Breast epithelium (tissue), 4 donors: ENCODE measurements at regions not wholly inside any gene's neighbourhood (a gene's known extent, or its start where the extent isn't known, plus 50 kb on each side); places are given as distances from the start of the nearest gene placed in this dataset.

Source experiments
- DNase-seq, 2 donors: peaks; one replicate each; pipeline ENCODE4 v3.0.0-alpha.2; 2019; ENCODE audit warnings: low spot score in 2 of 2
- H3K27ac ChIP-seq, 2 donors: fragments of 200-600 bp; sonication (generic) in 1 of 2; one replicate each; pipeline ENCODE4 v1.5.1; 2016 to 2019; ENCODE audit warnings: mild to moderate bottlenecking in 1 of 2
- H3K27me3 ChIP-seq, 2 donors: fragments of 200-600 bp; sonication (generic) in 1 of 2; one replicate each; pipeline versions ENCODE4 v1.5.1 to v1.6.0; 2017 to 2019; ENCODE audit warnings: control low read depth in 1 of 2, mild to moderate bottlenecking in 1 of 2
- H3K36me3 ChIP-seq: fragments of 200-600 bp; one replicate; pipeline ENCODE4 v1.5.1; 2019
- H3K4me1 ChIP-seq, 2 donors: fragments of 200-600 bp; sonication (generic); one replicate each; pipeline ENCODE4 v1.5.1; 2016 to 2019; ENCODE audit warnings: control low read depth in 1 of 2
- H3K4me3 ChIP-seq, 3 donors: fragments of 200-600 bp; sonication (generic); 1 replicate in 2 of 3; 2 replicates in 1 of 3; pipeline ENCODE4 v1.5.1; 2016 to 2019; ENCODE audit warnings: mild to moderate bottlenecking in 3 of 3, moderate library complexity in 2 of 3
- H3K9me3 ChIP-seq, 2 donors: fragments of 200-600 bp; sonication (generic) in 1 of 2; one replicate each; pipeline ENCODE4 v1.5.1; 2016 to 2019; ENCODE audit warnings: control low read depth in 1 of 2
- POLR2A ChIP-seq: fragments of 450-650 bp; IDR thresholded peaks from one replicate; pipeline ENCODE4 v1.6.1; 2016; ENCODE audit warnings: antibody characterized with exemption, mild to moderate bottlenecking, moderate library complexity
- POLR2AphosphoS5 ChIP-seq, 3 donors: sonication (generic); formaldehyde crosslinking; IDR thresholded peaks; one replicate each; pipeline ENCODE4 v1.6.1; 2017; ENCODE audit warnings: antibody characterized with exemption in 3 of 3
- intact Hi-C: fragments of 100-400 bp; cut with DNase I; formaldehyde crosslinking; loops from one replicate; pipeline ENCODE4 v1.15.1; 2023; ENCODE audit warnings: low total_unique reads
- TF ChIP-seq, protein P1 (sequence below), 3 donors: fragments of 450-650 bp; IDR thresholded peaks; one replicate each; pipeline ENCODE4 v1.5.1; 2016 to 2017; ENCODE audit warnings: antibody characterized with exemption in 3 of 3, mild to moderate bottlenecking in 3 of 3, moderate library complexity in 3 of 3

DNA sequence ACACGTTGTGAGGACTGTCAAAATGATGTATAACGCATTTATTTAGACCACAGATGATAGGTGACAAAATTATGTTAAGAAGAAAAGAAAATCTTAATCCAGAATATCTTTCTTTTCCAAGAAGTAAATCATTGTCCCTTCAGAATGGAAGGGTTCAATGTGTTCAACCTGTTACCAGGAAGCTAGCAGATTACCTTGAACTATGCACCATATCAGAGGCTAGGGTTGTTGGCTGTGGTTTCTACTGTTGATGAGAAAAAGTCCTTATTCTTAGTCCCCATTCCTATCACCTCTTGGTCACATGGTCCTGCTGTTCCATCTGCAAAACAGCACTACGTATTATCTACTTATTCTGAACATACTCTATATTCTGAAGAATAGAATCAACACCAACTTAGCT lies 339.5 kb upstream of the CADM1 start:
- Histone ChIP-seq H3K4me1 (no peaks in the 10 kb centered on the region), H3K27me3 (no peaks in the 10 kb centered on the region), H3K4me3 (no peak overlapping the region), H3K36me3 (no peaks in the 10 kb centered on the region), H3K9me3 (no peaks in the 10 kb centered on the region), H3K27ac (no peak overlapping the region)
- intact Hi-C loops, result no loop called here
- DNase-seq, result no peak
- no peak for TF ChIP-seq POLR2A
- no peak for TF ChIP-seq POLR2AphosphoS5 (IDR thresholded peaks at IDR 0.05)
- TF ChIP-seq, protein P1, sequence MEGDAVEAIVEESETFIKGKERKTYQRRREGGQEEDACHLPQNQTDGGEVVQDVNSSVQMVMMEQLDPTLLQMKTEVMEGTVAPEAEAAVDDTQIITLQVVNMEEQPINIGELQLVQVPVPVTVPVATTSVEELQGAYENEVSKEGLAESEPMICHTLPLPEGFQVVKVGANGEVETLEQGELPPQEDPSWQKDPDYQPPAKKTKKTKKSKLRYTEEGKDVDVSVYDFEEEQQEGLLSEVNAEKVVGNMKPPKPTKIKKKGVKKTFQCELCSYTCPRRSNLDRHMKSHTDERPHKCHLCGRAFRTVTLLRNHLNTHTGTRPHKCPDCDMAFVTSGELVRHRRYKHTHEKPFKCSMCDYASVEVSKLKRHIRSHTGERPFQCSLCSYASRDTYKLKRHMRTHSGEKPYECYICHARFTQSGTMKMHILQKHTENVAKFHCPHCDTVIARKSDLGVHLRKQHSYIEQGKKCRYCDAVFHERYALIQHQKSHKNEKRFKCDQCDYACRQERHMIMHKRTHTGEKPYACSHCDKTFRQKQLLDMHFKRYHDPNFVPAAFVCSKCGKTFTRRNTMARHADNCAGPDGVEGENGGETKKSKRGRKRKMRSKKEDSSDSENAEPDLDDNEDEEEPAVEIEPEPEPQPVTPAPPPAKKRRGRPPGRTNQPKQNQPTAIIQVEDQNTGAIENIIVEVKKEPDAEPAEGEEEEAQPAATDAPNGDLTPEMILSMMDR (IDR thresholded peaks at IDR 0.05), result no peak

DNA sequence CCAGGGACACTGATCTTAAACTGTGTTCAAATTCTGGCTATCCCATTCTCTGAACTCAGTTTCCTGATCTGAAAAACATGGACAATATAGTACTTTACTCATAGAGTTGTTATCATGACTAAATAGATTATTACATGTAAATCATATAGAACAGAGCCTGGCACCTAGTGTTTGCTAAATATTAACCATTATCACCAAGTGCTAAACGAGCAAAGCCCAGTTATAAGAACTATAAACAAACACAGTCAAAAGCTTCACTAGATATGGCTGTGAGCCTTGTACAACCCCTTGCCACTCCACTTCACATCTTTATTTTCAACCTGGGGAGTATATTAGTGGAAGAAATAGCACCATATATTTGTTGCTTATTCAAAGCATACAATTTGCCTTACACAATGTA lies 338.9 kb upstream of the CADM1 start:
- intact Hi-C loops, result no loop called here

DNA sequence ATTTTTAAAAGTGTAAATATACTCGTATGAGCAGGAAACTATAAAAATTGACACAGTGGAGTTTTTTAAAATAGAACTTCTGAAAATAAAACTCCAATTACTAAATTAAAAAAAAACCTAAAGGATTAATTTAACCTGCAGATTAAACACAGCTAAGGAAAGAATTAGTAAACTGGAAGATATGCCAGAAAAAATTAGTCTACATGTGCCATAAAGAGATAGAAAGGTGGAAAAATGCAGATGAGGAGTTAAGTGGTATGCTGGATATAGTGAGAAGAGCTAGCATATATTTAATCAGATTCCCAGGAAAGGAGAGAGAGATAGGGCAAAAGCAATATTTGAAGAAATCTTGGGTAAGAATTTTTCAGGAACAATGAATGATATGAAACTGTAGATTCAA lies 315.8 kb upstream of the CADM1 start:
- peaks cover 6 to 23% of the 10 kb centered on the region in 2 donors for H3K9me3 ChIP-seq
- DNase-seq, result no peak
- no peak overlapping the region for H3K27ac ChIP-seq
- intact Hi-C loops, result no loop called here
- no peaks in the 10 kb centered on the region for H3K27me3 ChIP-seq
- no peak overlapping the region for H3K4me3 ChIP-seq
- TF ChIP-seq, protein P1 (IDR thresholded peaks at IDR 0.05), result no peak
- no peak for TF ChIP-seq POLR2AphosphoS5 (IDR thresholded peaks at IDR 0.05)
- TF ChIP-seq POLR2A, result no peak
- no peaks in the 10 kb centered on the region for H3K36me3 ChIP-seq
- H3K4me1 ChIP-seq, result no peaks in the 10 kb centered on the region

More for the DNA sequence above, 338.9 kb upstream of the CADM1 start:
- Histone ChIP-seq H3K36me3 (no peaks in the 10 kb centered on the region), H3K9me3 (no peaks in the 10 kb centered on the region), H3K27ac (no peak overlapping the region), H3K4me1 (no peaks in the 10 kb centered on the region), H3K27me3 (no peaks in the 10 kb centered on the region), H3K4me3 (no peak overlapping the region)
- no peak for DNase-seq
- TF ChIP-seq, protein P1 (IDR thresholded peaks at IDR 0.05), result no peak
- TF ChIP-seq POLR2AphosphoS5 (IDR thresholded peaks at IDR 0.05) (no peak), POLR2A (no peak)

DNA sequence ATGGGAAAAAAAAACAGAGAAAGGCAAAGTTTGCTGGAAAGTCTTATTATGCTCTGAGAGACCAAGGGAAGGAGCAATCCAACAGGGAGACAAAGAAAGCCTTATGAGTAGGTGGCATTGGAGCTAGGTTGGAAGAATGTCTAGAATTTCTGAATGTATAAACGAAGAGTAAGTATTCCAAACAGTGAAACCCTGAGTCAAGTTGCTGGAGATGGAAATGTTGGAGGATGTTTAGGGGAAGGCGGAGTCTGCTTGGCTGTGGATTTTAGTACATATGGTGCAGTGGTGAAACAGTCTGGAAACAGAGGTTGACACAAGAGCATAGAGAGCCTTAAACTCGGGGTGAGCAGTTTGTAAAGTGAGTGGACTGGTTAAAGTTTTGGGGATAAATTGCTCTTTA lies 314.8 kb upstream of the CADM1 start:
- no peak for TF ChIP-seq POLR2AphosphoS5 (IDR thresholded peaks at IDR 0.05)
- no peak for TF ChIP-seq POLR2A
- TF ChIP-seq, protein P1 (IDR thresholded peaks at IDR 0.05), result no peak
- H3K4me3 ChIP-seq, result no peak overlapping the region
- no peaks in the 10 kb centered on the region for H3K4me1 ChIP-seq
- no peak overlapping the region for H3K27ac ChIP-seq
- H3K36me3 ChIP-seq, result no peaks in the 10 kb centered on the region
- no peaks in the 10 kb centered on the region for H3K27me3 ChIP-seq
- intact Hi-C loops, result no loop called here
- H3K9me3 ChIP-seq, result peaks cover 6 to 23% of the 10 kb centered on the region in 2 donors
- no peak for DNase-seq

DNA sequence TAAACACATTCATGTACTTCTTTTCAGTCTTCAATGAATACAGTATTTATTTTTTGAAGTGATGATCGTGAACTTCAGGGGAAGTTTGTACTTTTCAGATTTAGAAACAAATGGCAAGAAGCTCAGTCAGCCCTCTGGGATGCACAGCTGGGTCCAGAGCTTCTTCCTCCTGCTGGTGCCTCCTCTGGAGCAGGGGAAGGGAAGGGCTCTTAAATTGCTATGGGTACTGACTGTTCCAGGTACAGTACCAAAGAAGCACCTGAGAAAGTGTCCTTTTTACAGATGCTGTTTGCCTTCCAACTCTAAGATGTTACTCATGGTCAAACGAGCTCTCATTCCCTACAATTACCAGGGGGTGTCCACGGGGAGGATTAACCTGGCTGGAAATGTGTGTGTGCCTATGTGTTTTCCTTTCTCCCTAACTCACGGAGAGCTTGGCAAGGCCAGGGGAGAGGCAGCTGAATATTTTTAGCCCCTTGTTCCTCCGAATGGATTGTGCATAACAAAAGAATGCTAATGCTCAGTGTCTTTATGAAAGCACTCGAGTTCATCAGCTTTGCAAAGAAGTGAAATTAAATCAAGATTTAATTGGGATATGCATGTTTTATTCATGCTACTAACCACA lies 313.7 kb upstream of the CADM1 start:
- H3K27me3 ChIP-seq, result no peaks in the 10 kb centered on the region
- no peak overlapping the region for H3K4me3 ChIP-seq
- H3K27ac ChIP-seq, result no peak overlapping the region
- H3K4me1 ChIP-seq, result no peaks in the 10 kb centered on the region
- intact Hi-C loops, result no loop called here
- no peaks in the 10 kb centered on the region for H3K36me3 ChIP-seq
- TF ChIP-seq, protein P1 (IDR thresholded peaks at IDR 0.05), result no peak
- TF ChIP-seq POLR2AphosphoS5 (IDR thresholded peaks at IDR 0.05), result no peak
- no peak for TF ChIP-seq POLR2A
- no peak for DNase-seq
- peaks cover 6 to 23% of the 10 kb centered on the region in 2 donors for H3K9me3 ChIP-seq
